ENCODE measurements at regions not wholly inside any gene's neighbourhood (a gene's known extent, or its start where the extent isn't known, plus 50 kb on each side); places are given as distances from the start of the nearest gene placed in this dataset.

DNA sequence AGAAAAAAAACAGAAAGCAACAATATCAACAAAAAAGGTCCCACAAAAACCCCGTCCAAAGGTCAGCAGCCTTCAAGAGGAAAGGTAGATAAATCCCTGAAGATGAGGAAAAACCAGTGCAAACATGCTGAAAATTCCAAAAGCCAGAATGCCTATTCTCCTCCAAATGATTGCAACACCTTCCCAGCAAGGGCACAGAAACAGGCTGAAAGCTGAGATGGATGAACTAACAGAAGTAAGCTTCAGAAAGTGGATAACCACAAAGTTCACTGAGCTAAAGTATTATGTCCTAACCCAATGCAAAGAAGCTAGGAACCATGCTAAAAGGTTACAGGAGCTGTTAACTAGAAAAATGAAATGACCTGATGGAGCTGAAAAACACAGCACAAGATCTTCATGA lies 226.4 kb upstream of the DSEL start:
- no peak for TF ChIP-seq POLR2A (IDR thresholded peaks at IDR 0.05)
- TF ChIP-seq, protein P1, sequence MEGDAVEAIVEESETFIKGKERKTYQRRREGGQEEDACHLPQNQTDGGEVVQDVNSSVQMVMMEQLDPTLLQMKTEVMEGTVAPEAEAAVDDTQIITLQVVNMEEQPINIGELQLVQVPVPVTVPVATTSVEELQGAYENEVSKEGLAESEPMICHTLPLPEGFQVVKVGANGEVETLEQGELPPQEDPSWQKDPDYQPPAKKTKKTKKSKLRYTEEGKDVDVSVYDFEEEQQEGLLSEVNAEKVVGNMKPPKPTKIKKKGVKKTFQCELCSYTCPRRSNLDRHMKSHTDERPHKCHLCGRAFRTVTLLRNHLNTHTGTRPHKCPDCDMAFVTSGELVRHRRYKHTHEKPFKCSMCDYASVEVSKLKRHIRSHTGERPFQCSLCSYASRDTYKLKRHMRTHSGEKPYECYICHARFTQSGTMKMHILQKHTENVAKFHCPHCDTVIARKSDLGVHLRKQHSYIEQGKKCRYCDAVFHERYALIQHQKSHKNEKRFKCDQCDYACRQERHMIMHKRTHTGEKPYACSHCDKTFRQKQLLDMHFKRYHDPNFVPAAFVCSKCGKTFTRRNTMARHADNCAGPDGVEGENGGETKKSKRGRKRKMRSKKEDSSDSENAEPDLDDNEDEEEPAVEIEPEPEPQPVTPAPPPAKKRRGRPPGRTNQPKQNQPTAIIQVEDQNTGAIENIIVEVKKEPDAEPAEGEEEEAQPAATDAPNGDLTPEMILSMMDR (IDR thresholded peaks at IDR 0.05): no peak
